Islet precursor cell (in vitro differentiated cells): ENCODE measurements at regions not wholly inside any gene's neighbourhood (a gene's known extent, or its start where the extent isn't known, plus 50 kb on each side); places are given as distances from the start of the nearest gene placed in this dataset.

Experiments used
- DNase-seq: peaks from one replicate; pipeline ENCODE4 v3.0.0-alpha.2; 2018

DNA sequence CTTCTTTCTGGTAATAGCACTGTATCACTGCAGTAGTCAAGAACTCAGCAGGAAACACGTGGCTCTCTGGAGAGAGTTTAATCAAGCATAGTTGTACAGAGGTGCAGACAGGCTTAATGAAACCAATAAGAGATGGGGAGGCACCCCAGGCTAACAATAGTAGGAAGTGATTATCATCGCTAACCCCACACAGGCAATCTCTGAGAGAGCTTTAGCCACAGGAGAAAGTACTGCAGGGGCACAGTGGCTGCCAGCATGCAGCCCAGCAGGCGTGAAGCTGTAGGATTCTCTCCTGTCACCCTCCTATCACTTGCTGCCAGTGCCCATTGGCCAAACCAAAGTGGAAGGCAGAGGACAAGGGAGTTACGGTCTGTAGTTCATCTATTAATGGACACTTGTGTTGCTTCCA is 450.0 kb upstream of the RASGEF1B start:
- DNase-seq, result no peak

DNA sequence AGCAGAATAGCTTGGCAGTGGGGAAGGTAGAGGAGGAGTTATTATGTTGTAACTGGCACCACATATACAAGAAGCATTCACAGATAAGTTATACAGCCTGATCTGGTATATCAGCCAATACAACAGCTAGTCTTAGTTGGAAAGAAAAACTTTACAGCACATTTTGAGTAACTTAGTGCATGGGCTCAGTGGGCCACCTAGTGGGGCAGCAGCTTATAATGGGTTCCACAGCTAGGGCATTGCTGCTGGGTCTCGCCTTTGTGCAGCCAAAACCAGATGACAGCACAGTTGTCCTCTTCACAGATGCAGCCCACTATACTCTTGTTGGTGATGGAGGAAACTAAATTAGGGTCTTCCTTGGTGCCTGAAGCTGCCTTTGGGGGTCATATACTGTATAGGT is 448.1 kb upstream of the RASGEF1B start:
- no peak for DNase-seq

DNA sequence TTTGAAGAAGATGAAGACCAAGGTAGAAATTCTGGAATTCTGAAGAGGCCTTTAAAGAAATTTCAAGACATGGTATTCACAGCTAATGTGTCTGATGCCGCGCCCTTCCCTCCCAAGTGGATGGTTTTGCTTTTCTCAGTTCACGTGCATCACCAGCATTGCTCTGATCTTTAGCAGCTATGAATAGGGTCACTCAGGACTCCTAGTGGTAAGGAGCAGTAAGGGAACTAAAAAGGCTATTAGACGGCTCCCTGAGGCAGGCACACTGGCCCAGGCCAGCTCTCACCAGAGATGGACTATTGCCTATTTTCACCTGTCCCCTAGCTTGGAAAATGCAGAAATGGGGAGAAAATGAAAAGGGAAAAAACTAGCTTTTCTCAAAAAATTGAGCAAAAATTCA is 447.5 kb upstream of the RASGEF1B start:
- peak; percentile 63 for DNase-seq

DNA sequence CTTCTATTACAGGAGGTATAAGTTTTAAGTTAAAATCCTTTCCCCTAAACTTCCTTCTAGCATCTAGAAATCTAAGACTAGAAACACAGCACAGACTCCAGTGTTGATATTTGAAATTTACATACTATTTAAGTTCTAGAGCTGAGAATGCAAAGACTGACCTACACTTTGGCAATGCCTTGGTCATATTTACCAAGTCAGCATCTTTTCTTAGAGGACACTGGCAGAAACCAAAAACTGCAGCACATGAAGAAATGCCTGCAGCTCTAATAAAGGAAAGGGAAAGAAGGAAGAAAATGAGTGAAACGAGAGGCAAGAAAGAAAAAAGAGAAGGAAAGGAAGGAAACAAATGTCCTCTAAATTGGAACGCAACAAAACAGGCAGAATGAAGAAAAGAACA is 443.7 kb upstream of the RASGEF1B start:
- DNase-seq, result no peak

DNA sequence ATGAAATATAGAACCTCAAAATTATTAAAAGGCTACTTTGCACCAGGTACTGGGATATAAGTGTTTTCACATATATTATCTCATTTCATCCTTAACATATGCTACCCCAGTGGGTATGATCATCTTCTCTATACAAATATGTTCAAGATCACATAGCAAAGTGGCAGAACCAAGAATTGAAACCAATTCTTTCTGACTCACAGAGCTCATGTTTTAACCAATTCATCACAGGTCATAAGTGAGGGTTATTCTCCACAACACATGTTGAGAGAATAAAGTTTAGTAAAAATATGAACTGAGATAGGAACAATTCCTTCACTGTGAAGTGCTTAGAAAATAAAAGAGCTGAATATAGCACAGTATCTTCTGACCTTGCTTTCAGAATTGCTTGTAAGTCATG is 442.9 kb upstream of the RASGEF1B start:
- DNase-seq, result no peak

DNA sequence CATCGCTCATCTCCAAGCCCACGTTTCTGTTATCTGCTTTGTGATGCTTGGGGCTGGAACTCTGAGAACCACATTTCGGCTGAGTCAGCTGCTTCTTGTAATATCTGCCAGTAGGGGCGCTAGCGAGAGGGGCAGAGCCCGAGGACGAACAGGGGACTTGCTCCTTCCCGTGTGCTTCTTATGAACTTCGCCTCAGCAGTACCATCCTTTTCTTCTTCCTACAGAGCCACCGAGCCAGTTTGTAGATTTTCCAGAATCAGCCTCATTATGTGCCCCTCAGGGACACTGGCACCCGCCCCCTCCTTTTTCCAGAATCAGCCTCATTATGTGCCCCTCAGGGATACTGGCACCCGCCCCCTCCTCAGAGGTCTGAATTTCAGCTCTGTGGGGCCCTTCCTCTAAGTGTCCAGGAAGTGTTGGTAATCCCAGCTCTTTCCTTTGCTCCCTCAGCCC is 441.7 kb upstream of the RASGEF1B start:
- DNase-seq, result peak; percentile 85

DNA sequence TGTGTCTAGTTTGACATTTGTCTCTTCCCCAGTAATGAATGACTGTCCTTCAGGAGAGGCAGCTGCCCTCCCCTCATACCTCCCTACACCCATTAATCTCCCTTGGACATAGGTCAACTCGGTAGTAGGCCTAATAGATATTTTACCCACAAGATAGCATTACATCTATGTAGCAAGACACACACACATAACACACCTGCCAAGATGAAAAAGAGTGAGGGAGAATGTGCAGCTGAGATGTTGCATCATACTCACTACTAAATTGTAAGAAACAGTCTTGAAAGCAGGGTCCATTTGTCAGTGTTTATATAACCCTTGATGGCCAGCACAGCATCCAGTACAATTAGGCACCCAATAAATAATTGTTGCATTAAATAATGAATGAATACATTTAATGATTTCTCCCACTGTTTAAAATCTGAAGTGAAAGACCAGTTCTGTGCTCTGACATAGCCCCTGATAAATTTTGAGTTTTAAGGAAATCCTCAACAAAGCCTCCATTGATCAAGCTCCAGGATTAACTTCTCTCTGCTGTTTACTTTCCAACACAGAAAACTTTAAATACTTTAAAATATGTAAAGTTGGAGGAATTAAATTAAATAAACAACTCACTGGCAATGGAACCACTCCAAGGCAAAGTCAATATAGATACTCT is 440.8 kb upstream of the RASGEF1B start:
- DNase-seq, result no peak

DNA sequence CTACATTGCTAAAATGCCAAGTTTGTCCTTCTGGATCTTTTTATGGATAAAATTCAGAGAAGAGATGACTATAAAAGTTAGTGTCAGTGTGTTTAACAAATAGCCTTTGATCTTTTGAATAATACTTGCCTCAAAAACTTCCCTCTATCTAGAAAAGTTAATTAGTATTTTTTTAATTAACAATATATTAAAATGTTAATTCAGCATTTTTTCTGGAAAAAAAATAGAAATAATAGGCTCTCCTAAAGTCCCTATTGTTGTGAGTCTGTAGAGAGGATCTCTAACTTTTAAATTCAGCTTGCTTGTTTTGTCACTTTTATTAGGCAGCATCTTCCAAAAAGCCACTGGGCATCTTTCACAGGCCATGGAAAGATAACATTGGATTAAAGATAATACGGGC is 435.2 kb upstream of the RASGEF1B start:
- DNase-seq, result no peak

DNA sequence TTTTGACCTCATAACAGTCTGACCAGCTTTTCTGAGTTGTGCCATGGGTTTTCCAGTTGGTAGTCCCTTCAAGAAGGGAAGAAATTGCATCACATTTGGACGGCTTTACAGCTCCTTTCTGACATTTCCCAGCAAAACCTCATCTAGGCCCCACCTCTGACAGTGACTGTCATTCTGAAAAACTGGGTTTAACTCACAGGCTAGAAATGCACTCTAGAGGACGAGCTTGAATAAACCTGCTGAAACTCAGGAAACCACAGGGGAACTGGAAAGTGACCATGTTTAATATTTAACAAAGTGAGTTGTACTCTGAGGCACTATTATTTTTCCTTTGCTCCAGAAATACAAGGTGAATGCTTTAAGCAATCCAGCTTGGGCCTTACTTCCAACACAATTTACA is 434.3 kb upstream of the RASGEF1B start:
- DNase-seq, result no peak

DNA sequence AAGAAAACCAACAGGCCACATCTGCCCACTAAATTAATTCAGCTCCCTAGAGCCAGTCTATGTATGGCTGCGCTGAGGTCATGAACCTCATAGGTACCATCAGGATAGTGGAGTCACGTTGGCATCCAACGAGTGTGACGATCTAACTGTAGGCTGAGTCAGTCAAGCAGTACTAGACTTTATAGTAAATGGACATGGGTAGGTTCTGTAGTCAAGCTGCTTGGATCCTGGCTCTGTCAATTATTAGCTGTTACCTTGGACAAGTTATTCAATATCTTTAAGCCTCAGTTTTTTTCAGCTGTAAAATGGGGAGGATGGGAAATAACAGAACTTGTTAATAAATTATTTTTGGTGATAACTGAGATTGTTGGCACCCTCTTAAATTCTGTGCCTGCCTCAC is 432.4 kb upstream of the RASGEF1B start:
- DNase-seq, result no peak

DNA sequence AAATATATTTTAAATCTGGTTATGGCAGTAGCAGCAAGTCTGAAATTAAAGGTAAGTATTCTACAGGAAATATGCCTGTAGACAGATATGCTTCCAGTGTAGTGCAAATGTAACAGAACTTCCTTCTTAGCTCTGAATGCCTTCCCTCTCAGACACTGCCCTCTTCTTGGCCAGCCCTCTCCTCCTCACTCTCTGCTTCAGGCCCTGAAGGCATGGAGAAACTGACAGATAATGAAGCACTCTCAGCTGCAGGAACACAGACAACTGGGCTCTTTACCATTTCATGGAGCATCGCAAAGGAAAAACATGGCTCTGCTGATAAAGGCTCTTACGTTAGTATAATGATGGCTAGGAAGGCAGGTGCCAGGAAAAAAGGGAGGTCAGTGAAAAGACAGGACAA is 431.5 kb upstream of the RASGEF1B start:
- DNase-seq, result peak; percentile 76

DNA sequence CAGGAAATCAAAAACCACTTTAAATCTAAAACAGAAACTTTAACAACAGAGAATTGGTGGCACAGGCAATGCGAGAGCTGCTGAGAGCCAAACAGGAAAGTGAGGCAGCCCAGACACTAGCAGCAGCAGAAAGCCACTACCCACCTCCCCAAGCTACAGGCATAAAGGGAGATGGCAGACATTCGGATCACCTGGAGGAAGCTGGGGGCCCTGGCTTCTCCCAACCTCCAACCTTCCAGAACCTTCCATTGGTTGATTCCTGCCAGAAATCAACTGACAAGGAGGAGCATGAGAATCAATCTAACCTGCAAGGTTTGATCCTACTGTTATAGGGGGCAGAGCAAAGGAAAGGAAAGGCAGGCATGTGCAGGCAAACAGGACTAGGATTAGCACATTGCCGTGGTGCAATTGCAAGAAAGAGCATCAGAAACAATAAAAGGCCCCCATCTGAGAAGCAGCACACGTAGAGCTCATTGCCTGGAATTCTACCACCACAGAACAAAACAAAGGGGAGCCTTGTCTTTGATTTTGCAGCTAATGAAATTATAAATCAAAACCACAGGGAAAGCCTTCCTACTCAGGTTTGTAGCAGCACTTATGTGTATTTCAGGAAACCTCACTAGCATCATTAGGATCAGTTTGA is 427.3 kb upstream of the RASGEF1B start:
- no peak for DNase-seq

DNA sequence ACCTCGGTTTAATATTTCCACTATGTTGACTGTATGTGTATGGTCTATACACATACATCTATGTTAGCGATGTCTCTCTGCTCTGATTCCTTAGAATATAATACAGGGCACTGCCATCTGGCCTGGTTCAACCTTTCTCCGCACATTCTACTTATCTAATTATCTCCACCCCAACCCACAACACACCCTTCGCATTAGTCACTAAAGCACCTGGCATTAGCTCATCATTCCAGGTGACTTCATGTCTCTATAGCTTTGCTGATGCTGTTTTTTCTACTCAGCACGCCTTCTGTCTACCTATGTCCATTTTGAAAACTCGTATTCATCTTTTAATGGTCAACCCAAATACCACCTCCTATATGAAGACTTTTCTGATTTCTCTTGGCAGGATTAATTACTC is 425.2 kb upstream of the RASGEF1B start:
- no peak for DNase-seq

DNA sequence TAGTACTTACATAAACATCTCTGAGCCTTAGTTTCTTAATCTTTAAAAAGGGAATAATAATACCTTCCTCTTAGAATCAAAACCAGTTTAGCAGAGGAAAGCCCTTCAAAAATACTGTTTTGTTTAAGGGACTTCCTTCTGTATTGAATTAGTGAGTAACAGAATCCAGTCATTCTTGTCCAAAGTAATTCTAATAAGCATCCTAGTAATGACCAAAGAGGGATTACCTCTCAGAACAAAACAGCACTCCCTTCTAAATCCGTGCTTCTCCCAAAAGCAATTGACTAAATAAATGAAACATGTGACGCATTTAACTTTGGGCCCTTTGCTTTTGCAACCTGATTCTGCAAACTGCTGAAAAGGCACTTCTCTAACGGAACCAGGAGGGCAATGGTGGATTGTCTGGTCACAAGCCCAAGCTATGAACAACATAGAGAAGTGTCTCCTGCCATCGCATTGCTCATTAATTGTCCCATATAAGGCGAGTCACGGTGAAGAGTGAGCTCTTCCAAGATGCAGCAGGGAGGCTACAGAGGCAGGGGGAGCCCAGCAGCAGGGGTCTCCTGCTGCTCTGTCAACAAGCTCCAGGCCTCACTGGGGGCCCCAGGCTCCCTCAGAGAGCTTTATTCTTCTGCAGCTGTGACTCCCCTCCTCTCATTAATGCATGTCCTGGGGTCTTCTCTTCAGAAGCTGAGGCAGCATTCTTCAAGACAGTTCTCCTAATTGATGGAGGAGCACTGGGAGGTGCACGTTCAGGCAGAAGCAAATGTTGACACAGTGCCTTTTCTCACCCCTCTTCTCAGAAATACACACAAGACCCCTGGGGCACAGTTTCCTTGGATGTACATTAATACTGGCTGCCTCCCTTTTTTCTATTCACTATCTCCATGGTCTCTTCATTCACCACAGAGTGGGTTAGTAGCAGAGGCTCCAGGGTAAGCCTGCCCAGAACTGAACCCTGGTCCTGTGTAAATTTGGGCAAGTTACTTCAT is 419.6 kb upstream of the RASGEF1B start:
- DNase-seq, result no peak

DNA sequence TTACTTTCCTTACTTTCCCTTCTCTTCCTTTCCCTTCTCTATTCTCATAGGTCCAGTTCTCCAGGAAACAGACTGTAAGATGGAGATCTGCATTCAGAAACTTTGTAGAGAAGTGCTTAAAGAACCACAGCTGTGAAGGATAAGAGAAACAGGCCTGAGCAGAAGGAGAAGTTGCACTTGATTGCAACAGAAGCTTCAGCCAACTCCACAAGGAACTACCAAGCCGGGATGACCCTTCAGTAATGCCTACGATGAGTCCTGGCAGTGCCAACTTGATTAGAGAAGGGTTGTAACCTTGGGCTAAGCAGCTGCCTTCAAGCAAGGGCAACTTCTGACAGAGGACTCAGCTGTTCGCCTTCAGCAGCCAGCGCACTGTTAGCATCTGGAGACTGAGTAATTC is 413.3 kb upstream of the RASGEF1B start:
- DNase-seq, result no peak

DNA sequence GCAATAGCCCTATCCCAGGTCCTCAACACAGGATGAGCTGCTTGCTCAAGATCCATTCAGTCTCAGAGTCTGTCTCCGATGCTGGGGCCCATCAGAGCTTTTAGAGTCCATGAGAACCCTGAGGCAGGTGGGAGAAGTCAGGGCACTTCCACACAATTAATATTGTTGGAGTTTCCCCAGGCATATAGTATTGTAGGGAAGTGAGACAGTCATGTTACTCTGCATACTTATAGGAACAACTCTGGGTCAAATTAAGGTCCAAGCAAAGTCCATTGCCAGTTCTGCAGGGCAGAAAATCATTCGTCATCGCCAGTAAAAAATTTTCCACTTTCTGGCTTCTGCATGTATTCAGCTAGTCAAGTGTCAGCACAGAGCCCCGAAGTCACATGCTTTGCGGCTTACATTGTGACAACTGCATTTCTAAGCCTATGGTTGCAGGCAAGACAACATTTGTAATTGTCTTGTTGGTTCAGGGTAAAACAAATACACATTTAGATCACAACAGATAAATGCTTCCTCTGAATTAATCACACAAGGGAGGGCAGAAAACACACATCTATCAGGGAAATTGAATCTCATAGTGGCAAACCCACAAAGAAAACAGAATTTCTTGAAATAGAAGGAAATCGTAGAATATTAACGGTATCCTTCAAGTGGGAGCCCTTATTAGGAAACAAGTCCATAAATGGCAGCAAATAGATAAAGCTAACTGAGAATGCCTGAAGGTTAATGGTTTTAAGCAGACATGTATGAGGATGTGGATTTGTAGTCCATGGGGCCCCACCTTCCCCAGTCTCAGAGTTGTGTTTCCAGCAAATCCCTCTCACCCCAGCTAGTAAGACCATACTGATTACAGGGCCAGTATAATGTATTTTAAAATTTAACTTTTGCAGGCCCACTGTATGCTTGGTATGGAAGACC is 412.1 kb upstream of the RASGEF1B start:
- no peak for DNase-seq

DNA sequence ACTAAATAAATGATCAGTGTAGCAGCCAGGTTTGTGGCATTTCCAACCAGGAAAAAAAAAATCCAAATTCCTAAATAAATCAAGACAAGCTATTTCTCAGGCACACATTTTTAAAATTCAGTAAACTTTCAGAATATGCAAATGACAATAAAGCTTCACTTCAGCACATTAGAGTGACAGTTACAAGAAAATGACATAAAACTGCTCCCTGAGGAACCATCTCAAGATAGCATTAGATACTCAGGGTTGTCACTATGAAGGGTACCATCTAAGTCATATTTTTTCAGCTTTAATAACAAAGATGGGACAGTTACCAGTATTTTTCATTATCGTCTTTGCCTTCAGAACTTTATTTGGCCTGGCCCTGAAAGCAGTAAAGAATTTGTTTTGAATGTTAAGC is 411.3 kb upstream of the RASGEF1B start:
- no peak for DNase-seq

DNA sequence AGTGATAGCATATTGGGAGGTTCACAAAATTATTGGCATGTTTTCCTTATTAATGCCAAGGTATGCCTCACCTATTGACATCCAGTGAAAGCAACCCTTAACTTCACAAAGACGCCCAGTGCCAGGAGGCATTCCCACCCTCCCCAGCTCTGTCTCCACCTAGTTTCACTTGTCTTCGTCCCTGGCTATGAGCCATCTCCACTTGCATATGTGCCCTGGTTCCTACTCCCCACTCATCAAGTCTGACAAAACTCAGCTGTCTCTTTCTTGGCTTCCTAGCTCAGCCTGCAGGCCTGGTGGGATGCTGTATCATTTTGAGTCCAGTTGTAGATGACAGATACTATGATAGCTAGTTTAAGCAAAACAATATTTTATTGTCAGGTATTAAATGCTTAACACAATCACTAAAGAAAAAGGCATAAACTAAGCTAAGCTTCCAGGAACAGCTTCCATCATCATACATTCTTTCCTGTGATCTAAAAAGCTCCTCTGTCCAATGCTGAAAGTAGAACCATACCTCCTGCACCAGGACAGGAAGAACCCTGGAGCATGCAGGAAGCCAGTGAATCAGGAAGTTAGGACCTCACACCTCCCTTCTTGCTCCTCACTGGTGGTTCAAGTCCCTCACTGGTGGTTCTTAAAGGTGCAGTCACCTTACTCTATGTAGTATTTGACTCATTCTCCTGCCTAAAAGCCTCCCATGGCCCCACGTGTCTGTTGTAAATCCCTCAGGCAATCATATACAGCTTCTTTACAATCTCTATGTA is 410.3 kb upstream of the RASGEF1B start:
- DNase-seq, result no peak

DNA sequence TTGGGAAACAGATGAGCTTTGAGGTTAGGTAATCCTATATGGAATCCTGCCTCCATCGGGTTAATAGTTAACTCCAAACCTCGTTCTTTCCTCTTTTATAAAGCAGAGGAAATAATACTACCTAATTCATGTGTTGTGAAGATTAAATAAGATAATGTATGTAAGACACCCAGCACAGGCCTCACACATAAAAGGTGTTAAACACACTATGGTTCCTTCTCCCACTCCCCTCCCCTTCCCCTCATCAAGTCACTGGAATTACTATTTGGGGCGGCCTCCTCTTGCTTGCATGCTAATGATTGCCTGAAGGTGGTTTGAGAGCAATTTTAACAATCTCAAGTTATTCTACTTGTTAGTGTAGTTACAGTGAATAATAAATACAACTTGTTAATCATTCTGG is 404.4 kb upstream of the RASGEF1B start:
- DNase-seq, result no peak

DNA sequence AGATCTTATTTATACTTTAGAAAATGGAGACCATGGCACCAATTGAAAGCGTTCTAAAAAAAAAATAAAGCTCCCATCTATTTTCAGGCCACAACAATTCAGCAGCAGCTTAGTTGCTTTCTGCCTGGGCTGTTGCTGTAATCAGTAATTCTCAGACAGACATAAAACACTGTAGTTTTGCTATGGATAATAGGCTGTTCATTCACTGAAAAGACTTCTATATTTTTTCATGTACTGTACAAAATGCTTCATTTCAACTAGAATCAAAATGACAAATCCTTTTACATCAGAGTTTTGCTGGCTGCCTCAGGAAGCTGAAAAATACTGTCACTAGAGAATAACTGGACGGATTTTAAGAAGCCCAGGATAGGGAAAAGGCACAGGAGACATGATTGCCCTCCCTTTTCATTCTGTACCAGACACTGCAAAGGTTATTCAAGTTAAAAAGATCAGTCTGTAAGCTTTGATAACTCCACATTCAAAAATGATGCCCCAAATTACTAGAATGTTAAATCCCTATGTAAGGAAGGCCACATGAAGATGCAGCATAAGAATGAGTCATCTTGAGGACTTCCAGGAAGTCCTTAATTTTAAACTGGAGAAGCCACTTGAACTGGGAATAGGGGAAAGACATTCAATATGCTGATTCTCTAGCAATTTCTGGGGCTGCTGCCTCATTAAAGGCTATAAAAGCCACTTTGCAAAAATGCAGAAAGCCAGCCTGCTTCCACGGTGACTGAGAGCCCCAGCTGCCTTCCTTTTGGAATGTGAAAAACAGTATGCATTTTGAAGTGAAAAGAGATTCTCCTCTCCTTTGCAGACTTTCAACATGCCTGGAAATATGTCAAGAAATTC is 403.2 kb upstream of the RASGEF1B start:
- DNase-seq, result no peak

DNA sequence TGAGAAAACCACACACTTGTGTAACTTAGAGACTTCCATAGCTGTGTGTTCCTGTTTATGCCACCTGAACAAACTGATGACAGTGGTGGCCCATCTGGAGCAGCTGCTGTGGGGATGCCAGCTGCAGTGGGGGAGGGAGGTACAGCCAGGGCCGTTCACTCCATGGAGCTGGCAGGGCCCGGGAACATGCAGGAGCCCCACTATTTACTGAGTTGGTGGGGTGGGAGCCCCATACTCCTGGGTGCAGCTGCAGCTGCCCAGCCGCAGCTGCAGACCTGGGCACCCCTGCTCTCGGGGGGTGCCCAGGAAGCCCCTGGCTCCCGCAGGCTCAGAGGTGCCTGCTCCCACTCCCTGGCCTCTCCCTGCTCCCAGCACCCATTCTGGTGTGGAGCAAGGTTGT is 398.6 kb upstream of the RASGEF1B start:
- no peak for DNase-seq
